ENCODE measurements at regions not wholly inside any gene's neighbourhood (a gene's known extent, or its start where the extent isn't known, plus 50 kb on each side); places are given as distances from the start of the nearest gene placed in this dataset.
"Not testable (repeated sequence)": the region's sequence is repeated elsewhere in the genome, so short reads cannot be mapped to it uniquely, and the experiment has no call there.

DNA sequence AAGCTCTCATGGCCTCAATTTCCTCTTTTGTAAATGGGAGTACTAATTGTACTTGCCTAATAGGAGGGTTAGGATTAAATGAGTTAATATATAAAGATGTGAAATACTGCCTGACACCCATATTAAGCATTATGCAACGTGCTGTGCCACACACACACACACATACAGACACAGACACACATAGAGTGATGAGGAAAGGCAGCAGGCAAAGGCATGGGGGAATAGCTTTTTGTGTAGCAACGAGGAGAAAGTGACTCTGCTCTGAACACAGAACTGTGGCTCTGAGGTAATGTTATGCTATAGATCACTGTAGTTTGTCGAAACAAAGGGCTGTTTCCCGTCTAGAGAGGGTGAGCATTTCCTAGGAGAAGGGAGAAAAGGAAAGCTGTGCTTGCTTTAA is 233.3 kb upstream of the SLCO3A1 start:
- DNase-seq (ENCODE audit: low read depth, low spot score): no peak

- no peak for DNase-seq (ENCODE audit: low read depth, low spot score)
These were observed 231.3 kb upstream of the SLCO3A1 start for GRCh38 chr15:91622235-91622634.

DNA sequence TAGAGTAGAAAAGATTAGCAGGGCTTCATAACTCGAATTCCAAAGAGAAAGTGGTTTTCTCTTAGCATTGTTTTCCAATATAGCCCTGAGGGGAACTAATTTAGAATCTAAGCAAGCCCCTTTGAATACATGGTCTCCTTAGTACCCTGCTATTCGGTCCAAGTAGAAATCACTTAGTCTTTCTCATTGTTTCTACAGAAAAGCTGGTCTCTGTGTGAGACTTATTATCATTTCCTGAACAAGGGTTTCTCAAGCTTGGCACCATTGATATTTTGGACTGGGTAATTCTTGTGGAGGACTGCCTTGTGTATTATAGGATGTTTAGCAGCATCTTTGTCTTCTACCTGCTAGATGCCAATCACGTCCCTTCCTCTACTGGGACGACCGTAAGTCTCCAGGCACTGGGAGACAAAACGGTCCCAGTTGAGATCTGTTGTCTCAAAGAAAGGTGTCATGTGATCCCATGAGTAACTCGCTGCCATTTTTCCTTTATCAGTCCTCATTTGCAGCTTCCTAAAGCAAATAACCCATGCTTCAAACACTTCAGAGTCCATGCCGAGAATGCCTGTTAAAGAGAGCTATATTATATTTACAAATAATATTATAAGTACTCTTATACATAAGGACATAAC is 230.7 kb upstream of the SLCO3A1 start:
- DNase-seq (ENCODE audit: low read depth, low spot score): no peak

DNA sequence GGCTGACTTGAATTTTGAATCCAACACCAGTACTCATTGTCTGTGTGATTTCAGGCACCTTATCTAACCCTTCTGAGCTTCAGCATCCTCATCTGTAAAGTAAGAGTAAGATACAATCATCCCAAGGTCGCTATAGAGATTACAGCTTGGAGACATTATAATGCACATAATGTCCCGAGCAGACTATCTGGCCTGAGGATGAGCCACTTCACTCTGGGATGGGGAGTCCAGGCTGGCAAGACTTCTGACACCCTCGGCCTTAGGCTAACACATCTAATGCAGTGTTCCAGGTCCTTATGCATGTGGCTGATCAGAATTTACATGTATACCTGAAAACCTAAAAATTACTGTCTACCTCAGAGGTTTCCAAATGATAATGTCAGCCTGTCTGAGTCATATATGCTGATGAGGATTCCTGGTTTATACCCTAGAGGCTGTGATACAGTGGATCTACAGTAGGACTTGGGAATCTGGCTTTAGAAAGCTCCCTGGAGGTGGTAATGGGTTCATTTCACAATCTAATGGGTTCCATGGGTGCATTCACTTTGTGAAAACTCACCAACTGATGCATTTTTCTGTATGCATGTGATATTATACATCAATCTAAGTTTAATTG is 229.0 kb upstream of the SLCO3A1 start:
- no peak for DNase-seq (ENCODE audit: low read depth, low spot score)

GRCh38 chr15:91625506-91625905 is 228.0 kb upstream of the SLCO3A1 start:
- no peak for DNase-seq (ENCODE audit: low read depth, low spot score)

GRCh38 chr15:91627473-91628278 is 225.8 kb upstream of the SLCO3A1 start:
- DNase-seq (ENCODE audit: low read depth, low spot score): no peak

- no peak for DNase-seq (ENCODE audit: low read depth, low spot score)
These were observed 223.4 kb upstream of the SLCO3A1 start for GRCh38 chr15:91630090-91630489.

DNA sequence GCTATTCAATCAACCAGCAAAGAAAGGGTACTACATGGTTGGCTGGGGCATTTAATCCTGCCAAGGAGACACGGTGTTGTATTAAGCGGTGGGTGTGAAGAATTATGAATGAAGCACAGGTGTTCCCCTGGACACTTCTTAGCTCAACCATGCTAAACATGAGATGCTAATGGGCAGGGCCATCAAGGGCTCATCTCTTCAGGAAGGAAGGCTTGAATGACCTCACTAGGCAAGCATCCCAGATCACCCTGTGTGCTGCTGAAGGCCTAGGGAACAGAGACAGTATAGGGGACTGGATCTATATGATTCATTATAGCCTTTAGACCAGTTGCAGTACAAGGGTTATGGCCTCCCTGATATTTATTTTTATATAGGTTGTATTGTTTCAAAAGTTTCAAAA is 221.3 kb upstream of the SLCO3A1 start:
- no peak for DNase-seq (ENCODE audit: low read depth, low spot score)

DNA sequence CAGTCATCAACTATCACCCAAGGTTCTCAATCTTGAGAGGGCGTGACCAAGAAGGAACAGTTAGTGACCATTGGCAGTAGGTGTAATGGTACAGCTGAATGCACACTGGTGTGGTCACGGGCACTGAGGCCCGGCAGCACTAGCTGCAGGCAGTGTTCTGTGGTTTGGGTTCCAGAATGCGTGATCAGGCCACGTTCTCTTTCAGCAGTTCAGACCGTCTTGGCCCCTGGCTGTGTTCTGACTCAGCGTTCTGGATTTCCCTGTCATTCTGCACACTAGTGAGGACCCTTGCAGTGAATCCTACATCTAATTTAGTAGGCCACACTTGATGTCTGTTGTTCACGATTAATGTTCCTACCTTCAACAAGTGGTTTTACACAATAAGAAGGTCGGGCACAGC is 220.5 kb upstream of the SLCO3A1 start:
- DNase-seq (ENCODE audit: low read depth, low spot score): no peak

DNA sequence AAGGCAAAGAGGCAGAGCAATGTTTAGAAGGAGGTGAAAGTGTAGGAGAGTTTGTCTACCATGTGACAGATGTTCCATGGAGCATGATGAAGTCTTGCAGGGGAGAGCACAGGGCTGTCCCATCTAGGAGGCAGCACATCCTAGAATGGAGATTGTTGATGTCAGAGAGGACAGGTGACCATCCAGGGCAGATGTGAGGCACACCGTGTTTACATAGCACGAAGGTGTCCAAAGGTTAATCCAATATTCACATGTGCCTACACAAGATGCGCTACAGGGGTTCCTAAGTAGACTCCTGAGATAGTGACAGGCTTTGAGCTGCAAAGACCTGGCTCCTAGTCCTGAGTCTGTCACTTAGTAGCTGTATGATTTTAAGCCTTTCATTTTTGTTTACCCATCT is 219.3 kb upstream of the SLCO3A1 start:
- DNase-seq (ENCODE audit: low read depth, low spot score): no peak

DNA sequence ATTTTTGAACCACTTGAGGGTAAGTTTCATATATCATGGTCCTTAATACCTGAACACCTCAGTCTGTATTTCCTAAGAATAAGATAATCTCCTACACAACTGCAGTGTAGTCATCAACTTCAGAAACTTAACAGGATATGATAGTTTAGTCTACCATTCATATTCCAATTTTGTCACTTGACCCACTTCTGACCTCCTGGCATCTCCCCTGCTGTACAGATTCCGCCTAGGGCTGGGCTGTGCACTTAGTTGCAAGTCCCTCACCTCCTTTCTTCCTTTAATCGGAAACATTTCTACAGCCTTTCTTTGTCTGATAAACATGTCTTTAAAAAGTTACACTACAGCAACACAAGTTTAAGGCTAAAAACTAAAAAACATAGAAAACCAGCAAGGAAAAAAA is 218.4 kb upstream of the SLCO3A1 start:
- no peak for DNase-seq (ENCODE audit: low read depth, low spot score)

DNA sequence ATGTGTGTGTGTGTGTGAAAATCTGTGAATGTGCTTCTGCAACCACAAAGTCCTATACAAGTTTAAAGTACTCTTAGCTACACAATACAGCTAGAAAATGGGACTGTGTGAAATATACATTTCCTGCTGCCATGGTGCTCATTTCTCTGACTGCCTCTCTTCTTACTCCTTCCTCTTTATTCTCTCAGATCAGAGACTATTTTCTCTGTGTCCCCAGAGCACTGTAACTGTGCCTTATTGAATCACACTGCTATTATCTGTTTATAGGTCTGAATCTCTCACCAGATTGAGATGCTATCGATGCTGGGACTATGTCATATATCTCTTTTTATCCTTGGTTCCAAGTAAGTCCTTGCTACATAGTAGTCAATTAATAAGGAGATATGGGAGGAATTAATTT is 217.9 kb upstream of the SLCO3A1 start:
- no peak for DNase-seq (ENCODE audit: low read depth, low spot score)

GRCh38 chr15:91649016-91649415 is 204.5 kb upstream of the SLCO3A1 start:
- no peak for DNase-seq (ENCODE audit: low read depth, low spot score)

DNA sequence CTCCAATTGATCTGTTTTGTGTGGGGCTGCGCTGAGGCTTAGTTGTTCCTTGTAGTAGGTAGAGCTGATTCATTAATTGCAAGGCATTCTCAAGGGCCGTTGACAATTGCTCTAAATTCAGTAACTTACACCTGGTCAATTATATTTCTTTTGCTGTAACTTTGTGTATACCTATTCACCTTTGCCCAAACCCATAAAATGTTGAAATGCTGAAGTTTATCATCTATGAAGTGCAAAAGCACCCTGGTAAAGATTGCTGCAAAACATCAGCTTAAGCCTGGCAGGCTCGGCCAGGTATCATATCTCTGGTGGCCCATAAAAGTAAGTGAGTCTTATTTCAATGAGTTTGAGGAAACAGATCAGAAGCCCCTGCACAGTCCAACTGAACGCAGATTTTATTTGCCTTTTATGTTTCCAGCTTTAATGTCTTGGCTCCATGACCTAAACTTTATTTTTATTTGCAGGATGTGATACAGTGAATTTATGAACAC is 203.6 kb upstream of the SLCO3A1 start:
- no peak for DNase-seq (ENCODE audit: low read depth, low spot score)

DNA sequence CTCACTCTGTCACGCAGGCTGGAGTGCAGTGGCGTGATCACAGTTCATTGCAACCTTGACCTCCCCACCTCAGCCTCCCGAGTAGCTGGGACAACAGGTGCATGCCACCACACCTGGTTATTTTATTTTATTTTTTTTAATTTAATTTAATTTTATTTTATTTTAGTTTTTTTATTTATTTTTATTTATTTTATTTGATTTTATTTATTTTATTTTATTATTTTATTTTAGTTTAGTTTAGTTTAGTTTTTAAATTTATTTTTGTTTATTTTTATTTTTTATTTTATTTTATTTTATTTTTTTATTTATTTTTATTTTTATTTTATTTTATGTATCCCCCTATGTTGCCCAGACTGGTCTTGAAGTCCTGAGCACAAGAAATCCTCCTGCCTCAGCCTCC is 202.3 kb upstream of the SLCO3A1 start:
- DNase-seq (ENCODE audit: low read depth, low spot score): no peak

DNA sequence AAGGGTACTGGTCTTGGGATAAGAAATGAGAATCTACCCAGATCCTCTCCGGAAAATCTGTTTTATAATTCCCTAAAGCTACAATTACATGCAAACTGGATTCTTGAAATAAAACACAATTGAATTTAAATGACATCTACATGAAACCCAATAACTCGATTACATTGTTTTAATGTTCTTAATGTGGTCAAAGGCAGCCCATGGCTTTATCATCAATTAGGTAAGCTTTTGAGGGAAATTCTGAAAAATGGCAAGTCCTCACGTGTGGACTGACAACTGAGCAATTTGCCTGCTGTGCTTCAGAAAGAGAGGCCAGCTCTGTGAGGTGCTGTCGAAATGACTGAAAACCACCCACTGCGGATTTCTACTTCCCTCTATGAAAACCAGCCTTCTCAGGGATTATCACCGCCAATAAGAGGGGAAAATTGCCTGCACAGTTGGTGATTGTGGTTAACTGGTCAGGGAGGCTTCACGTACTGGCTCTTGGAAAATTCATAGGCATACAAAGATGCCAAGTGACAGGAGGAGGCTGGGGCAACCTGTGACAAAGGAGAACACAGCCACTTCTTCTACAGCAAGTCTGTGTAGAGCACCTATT is 200.8 kb upstream of the SLCO3A1 start:
- no peak for DNase-seq (ENCODE audit: low read depth, low spot score)

DNA sequence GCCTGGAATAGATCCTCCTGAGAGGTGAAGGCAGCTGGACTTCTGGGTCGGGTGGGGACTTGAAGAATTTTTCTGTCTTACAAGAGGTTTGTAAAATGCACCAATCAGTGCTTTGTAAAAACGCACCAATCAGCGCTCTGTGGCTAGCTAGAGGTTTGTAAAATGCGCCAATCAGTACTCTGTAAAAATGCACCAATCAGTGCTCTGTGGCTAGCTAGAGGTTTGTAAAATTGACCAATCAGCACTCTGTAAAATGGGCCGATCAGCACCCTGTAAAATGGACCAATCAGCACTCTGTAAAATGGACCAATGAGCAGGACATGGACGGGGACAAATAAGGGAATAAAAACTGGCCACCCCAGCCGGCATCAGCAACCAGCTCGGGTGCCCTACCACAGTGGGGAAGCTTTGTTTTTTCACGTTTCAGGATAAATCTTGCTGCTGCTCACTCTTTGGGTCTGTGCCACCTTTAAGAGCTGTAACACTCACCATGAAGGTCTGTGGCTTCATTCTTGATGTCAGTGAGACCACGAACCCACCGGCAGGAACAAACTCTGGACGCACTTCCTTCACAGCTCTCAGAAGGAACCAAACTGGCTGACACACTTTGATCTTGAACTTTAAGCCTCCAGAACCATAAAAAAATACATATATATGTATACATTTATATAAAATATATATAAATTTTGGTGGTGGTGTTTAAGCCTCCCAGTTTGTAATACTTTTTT is 197.8 kb upstream of the SLCO3A1 start:
- not testable (repeated sequence) for DNase-seq (ENCODE audit: low read depth, low spot score)

DNA sequence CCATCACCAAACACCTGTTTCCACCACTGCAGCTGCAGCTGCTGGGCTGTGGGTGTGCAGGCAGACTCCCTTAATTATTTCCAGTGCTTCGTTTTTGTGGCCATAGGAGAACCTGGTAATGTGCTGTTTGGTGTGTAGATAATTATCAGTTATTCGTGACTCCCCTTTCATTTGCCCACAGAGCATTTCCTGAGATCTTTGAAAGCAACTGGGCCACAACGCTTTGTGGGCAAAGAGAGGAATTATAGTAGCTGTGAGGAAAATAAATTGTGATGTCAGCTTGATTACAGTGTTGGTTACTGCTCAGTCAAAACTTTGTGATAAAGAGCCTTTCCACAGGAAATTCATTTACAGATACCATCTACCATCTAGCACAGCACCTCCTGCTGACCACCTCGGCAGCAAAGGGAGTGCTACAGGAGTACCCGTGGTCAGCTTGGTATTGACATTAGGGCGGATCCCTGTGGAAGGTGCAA is 193.3 kb upstream of the SLCO3A1 start:
- DNase-seq (ENCODE audit: low read depth, low spot score): no peak

DNA sequence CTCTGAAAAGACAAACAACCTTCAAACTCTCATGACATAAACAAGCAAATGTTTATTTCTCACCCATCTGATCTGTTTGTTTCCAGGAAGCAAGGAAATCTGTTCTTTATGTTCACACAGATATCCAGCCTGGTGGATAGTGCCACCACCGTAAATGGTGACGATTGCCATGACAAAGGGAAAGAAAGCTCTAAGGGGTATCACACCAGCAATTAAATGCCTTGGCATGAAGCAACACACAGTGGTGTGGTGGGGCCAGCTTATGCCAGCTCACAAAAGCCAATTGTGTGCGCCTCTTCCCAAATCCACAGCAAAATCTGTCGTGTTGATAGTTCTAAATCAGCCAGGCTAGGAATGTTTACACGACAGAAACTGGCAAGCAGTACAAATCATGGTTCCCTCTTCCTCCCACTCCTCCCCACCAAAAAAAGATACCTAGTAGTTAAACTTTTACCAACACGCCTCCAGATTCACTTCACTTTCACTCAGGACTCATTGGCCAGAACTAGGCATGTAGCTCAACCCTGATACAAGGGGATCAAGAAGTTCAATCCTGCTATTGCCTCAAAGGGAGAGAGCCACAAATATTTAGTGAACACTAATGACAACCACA is 189.2 kb upstream of the SLCO3A1 start:
- no peak for DNase-seq (ENCODE audit: low read depth, low spot score)

- DNase-seq (ENCODE audit: low read depth, low spot score): no peak
These were observed 188.3 kb upstream of the SLCO3A1 start for GRCh38 chr15:91665212-91665611.

- DNase-seq (ENCODE audit: low read depth, low spot score): no peak
These were observed 185.1 kb upstream of the SLCO3A1 start for GRCh38 chr15:91668370-91668769.
